H1 (cell line): ENCODE measurements at regions not wholly inside any gene's neighbourhood (a gene's known extent, or its start where the extent isn't known, plus 50 kb on each side); places are given as distances from the start of the nearest gene placed in this dataset.

Source experiments
- CTCF ChIA-PET: fragments of 300-600 bp; sonication (Branson Sonifier 250); formaldehyde crosslinking; loops from one replicate; lab custom pipeline; 2021; ENCODE audit not compliant: partially characterized antibody; lab: Charles Lee
- POLR2A ChIA-PET: fragments of 300-600 bp; sonication (Branson Sonifier 250); formaldehyde crosslinking; loops from one replicate; lab custom pipeline; 2021; ENCODE audit warnings: inconsistent platforms; ENCODE audit not compliant: partially characterized antibody; lab: Charles Lee
- DNase-seq, 2 experiments: peaks; one replicate each; pipeline versions ENCODE4 v3.0.0 to v3.0.0-alpha.2; 2010 to 2022; ENCODE audit warnings: low spot score in 2 of 2, low read depth in 1 of 2, mixed read lengths in 1 of 2
- FAIRE-seq: peaks from 2 replicates; lab custom pipeline; 2011; peaks lifted over from hg19 to GRCh38; lab: Jason Lieb, UNC
- H2AFZ ChIP-seq: 2 replicates; pipeline ENCODE4 v1.8.1; 2012; ENCODE audit warnings: low read length, inconsistent platforms
- H2AK5ac ChIP-seq: 2 replicates; pipeline ENCODE4 v1.6.1; 2013; ENCODE audit warnings: low read depth, low read length
- H2BK120ac ChIP-seq: replicated peaks from 2 replicates; pipeline ENCODE3; 2013; ENCODE audit warnings: low read depth, low read length, inconsistent platforms
- H2BK12ac ChIP-seq: 2 replicates; pipeline ENCODE4 v1.6.1; 2013; ENCODE audit warnings: low read depth, low read length
- H2BK15ac ChIP-seq: 2 replicates; pipeline ENCODE4 v1.6.1; 2013; ENCODE audit warnings: low read length
- H2BK20ac ChIP-seq: 2 replicates; pipeline ENCODE4 v1.6.1; 2013; ENCODE audit warnings: low read length
- H2BK5ac ChIP-seq: 2 replicates; pipeline ENCODE4 v1.6.1; 2013; ENCODE audit warnings: low read depth, low read length
- H3K14ac ChIP-seq: 2 replicates; pipeline ENCODE4 v1.6.1; 2013; ENCODE audit warnings: inconsistent platforms; ENCODE audit not compliant: insufficient read length
- H3K18ac ChIP-seq: 2 replicates; pipeline ENCODE4 v1.6.1; 2013; ENCODE audit warnings: low read length; ENCODE audit errors: extremely low read depth
- H3K23ac ChIP-seq: 2 replicates; pipeline ENCODE4 v1.6.1; 2013; ENCODE audit warnings: inconsistent platforms; ENCODE audit not compliant: insufficient read length
- H3K23me2 ChIP-seq: 2 replicates; pipeline ENCODE4 v1.6.1; 2013; ENCODE audit warnings: low read depth, low read length
- H3K27ac ChIP-seq: 2 replicates; pipeline ENCODE4 v1.6.1; 2011; ENCODE audit warnings: low read depth, low read length, inconsistent platforms
- H3K27me3 ChIP-seq, 4 experiments: replicated peaks in 1 of 4; 1 replicate in 1 of 4; 2 replicates in 3 of 4; pipeline versions ENCODE4 v1.6.1 to v1.8.1; 2011 to 2013; ENCODE audit warnings: low read length in 3 of 4, mild to moderate bottlenecking in 3 of 4, inconsistent platforms in 2 of 4, mixed read lengths in 2 of 4, moderate library complexity in 1 of 4; ENCODE audit not compliant: control insufficient read depth in 3 of 4, insufficient read depth in 3 of 4; ENCODE audit errors: extremely low read depth in 1 of 4
- H3K36me3 ChIP-seq, 4 experiments: 2 replicates each; pipeline versions ENCODE4 v1.6.1 to v1.8.1; 2011 to 2013; ENCODE audit warnings: mild to moderate bottlenecking in 4 of 4, low read length in 3 of 4, moderate library complexity in 2 of 4, control low read depth in 1 of 4, inconsistent platforms in 1 of 4; ENCODE audit not compliant: insufficient read depth in 4 of 4, control insufficient read depth in 2 of 4
- H3K4ac ChIP-seq: replicated peaks from 2 replicates; pipeline ENCODE3; 2013; ENCODE audit warnings: low read length, low read depth, mixed read lengths, inconsistent platforms; ENCODE audit not compliant: insufficient read length
- H3K4me1 ChIP-seq, 4 experiments: replicated peaks in 1 of 4; 1 replicate in 1 of 4; 2 replicates in 3 of 4; pipeline versions ENCODE4 v1.6.1 to v1.8.1; 2011 to 2013; ENCODE audit warnings: low read length in 3 of 4, inconsistent platforms in 2 of 4, mixed read lengths in 1 of 4; ENCODE audit not compliant: insufficient read depth in 4 of 4, control insufficient read depth in 3 of 4
- H3K4me2 ChIP-seq, 2 experiments: 2 replicates each; pipeline versions ENCODE4 v1.6.1 to v1.8.1; 2011 to 2013; ENCODE audit warnings: low read depth in 2 of 2, low read length in 2 of 2, control low read depth in 1 of 2, inconsistent platforms in 1 of 2, mild to moderate bottlenecking in 1 of 2; ENCODE audit not compliant: insufficient read depth in 1 of 2
- H3K4me3 ChIP-seq, 4 experiments: fragments of 200-600, 300-600 bp in 1 of 4; sonication (generic), shearing (Covaris generic), sonication (Bioruptor Twin) in 1 of 4; 2 replicates each; pipeline versions ENCODE4 v1.5.1 to v1.8.1; 2011 to 2016; ENCODE audit warnings: low read length in 4 of 4, low read depth in 3 of 4, control low read depth in 2 of 4, inconsistent platforms in 2 of 4, mild to moderate bottlenecking in 2 of 4, mixed read lengths in 1 of 4, moderate library complexity in 1 of 4; ENCODE audit not compliant: insufficient read depth in 2 of 4; ENCODE audit errors: extremely low read depth in 1 of 4
- H3K56ac ChIP-seq: replicated peaks from 2 replicates; pipeline ENCODE3; 2013; ENCODE audit warnings: low read depth, mild to moderate bottlenecking, mixed read lengths, low read length, inconsistent platforms; ENCODE audit not compliant: insufficient read length
- H3K79me1 ChIP-seq: 2 replicates; pipeline ENCODE4 v1.6.1; 2013; ENCODE audit warnings: low read depth, low read length, control low read depth
- H3K79me2 ChIP-seq, 2 experiments: 2 replicates each; pipeline versions ENCODE4 v1.6.1 to v1.8.1; 2012 to 2013; ENCODE audit warnings: low read length in 2 of 2, mild to moderate bottlenecking in 2 of 2, inconsistent platforms in 1 of 2; ENCODE audit not compliant: insufficient read depth in 2 of 2, control insufficient read depth in 1 of 2
- H3K9ac ChIP-seq, 4 experiments: replicated peaks in 1 of 4; 1 replicate in 1 of 4; 2 replicates in 3 of 4; pipeline versions ENCODE4 v1.6.1 to v1.8.1; 2011 to 2013; ENCODE audit warnings: low read depth in 3 of 4, low read length in 3 of 4, control low read depth in 2 of 4, mild to moderate bottlenecking in 2 of 4, moderate library complexity in 2 of 4, inconsistent platforms in 1 of 4; ENCODE audit errors: extremely low read depth in 1 of 4
- H3K9me3 ChIP-seq, 2 experiments: 2 replicates each; pipeline versions ENCODE4 v1.6.1 to v1.8.1; 2012 to 2013; ENCODE audit warnings: mild to moderate bottlenecking in 2 of 2, moderate library complexity in 2 of 2, control low read depth in 1 of 2, inconsistent platforms in 1 of 2, low read depth in 1 of 2, low read length in 1 of 2, mixed read lengths in 1 of 2; ENCODE audit not compliant: insufficient read depth in 2 of 2
- H4K20me1 ChIP-seq, 2 experiments: replicated peaks in 1 of 2; 2 replicates each; pipeline versions ENCODE3 to v1.8.1; 2011 to 2013; ENCODE audit warnings: inconsistent platforms in 2 of 2, low read length in 2 of 2, mild to moderate bottlenecking in 1 of 2; ENCODE audit not compliant: insufficient read depth in 2 of 2, control insufficient read depth in 1 of 2
- H4K5ac ChIP-seq: 2 replicates; pipeline ENCODE4 v1.6.1; 2013; ENCODE audit warnings: low read length, low read depth, mixed read lengths, inconsistent platforms; ENCODE audit not compliant: insufficient read length
- H4K8ac ChIP-seq: 2 replicates; pipeline ENCODE4 v1.8.0; 2013; ENCODE audit warnings: mild to moderate bottlenecking, moderate library complexity, low read length, inconsistent platforms; ENCODE audit not compliant: insufficient read depth; ENCODE audit errors: extremely low read depth
- H4K91ac ChIP-seq: replicated peaks from 2 replicates; pipeline ENCODE3; 2013; ENCODE audit warnings: low read length, mixed read lengths, inconsistent platforms; ENCODE audit not compliant: insufficient read length
- EZH2 ChIP-seq: fragments of 200-600 bp; sonication (generic); IDR thresholded peaks from 2 replicates; pipeline ENCODE4 v1.7.1; 2012; ENCODE audit warnings: low read depth, mild to moderate bottlenecking, moderate library complexity, low read length, inconsistent platforms; ENCODE audit not compliant: severe bottlenecking
- NANOG ChIP-seq: IDR thresholded peaks from 2 replicates; pipeline ENCODE4 v1.6.1; 2011; ENCODE audit warnings: low read length, low read depth, mild to moderate bottlenecking, inconsistent platforms; ENCODE audit not compliant: insufficient read depth, poor library complexity, severe bottlenecking
- POLR2AphosphoS5 ChIP-seq: IDR thresholded peaks from 2 replicates; pipeline ENCODE4 v1.6.1; 2011; ENCODE audit warnings: low read depth, low read length
- SAP30 ChIP-seq: fragments of 300-600 bp; sonication (generic); IDR thresholded peaks from 2 replicates; pipeline ENCODE4 v1.7.1; 2012; ENCODE audit warnings: low read length, moderate library complexity, mild to moderate bottlenecking, inconsistent platforms; ENCODE audit not compliant: insufficient read depth, insufficient replicate concordance
- USF2 ChIP-seq: IDR thresholded peaks from 2 replicates; pipeline ENCODE4 v1.6.1; 2011; ENCODE audit warnings: low read length, improper control_type of control experiment

DNA sequence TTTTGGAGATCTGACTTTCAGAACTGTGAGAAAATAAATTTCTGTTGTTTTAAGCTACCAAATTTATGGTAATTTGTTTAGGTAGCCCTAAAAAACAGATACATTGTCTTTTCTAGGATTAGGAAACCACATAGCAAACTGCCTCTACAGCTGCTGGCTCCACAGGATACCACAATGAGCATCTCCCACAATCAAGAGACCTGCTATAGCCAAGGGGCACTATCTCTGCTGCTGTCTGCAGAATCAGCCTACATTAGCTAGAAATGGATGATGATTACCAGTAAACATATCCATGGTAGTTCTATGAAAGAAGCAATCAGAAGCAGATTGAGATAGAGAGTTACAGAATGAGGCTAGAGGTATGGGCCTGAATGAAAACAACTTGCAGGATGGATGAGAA lies 244.4 kb upstream of the NDST4 start:
- no peak overlapping the region for H3K27ac ChIP-seq
- no peak overlapping the region for H2BK5ac ChIP-seq
- no peak overlapping the region for H3K9ac ChIP-seq
- H4K5ac ChIP-seq, result no peak overlapping the region
- no peak for DNase-seq
- H3K36me3 ChIP-seq, result no peaks in the 10 kb centered on the region
- 0 out of 2 replicates have a peak, but pooled peaks cover 1% of the 10 kb centered on the region for H3K23me2 ChIP-seq
- FAIRE-seq, result no peak
- no peaks in the 10 kb centered on the region; a peak in 1 of 4 replicates for H3K9me3 ChIP-seq
- no peak overlapping the region for H2AK5ac ChIP-seq
- H3K23ac ChIP-seq, result no peak overlapping the region
- H3K18ac ChIP-seq, result no peak overlapping the region
- no peak overlapping the region for H3K14ac ChIP-seq
- no peak overlapping the region for H3K4me2 ChIP-seq
- no peak for TF ChIP-seq USF2
- no peak for TF ChIP-seq POLR2AphosphoS5
- TF ChIP-seq NANOG, result no peak
- no peak for TF ChIP-seq EZH2
- no peak for TF ChIP-seq SAP30
- no peaks in the 10 kb centered on the region for H3K79me1 ChIP-seq
- H3K56ac ChIP-seq, result no peak overlapping the region
- POLR2A ChIA-PET, result no interaction called here
- H2BK15ac ChIP-seq, result no peak overlapping the region
- no peak overlapping the region for H2BK12ac ChIP-seq
- H3K27me3 ChIP-seq, result no peaks in the 10 kb centered on the region
- no peak overlapping the region for H4K8ac ChIP-seq
- H4K91ac ChIP-seq, result no peak overlapping the region
- no peak overlapping the region for H3K4ac ChIP-seq
- H2BK20ac ChIP-seq, result no peak overlapping the region
- no peaks in the 10 kb centered on the region for H3K79me2 ChIP-seq
- CTCF ChIA-PET, result no interaction called here
- no peaks in the 10 kb centered on the region for H4K20me1 ChIP-seq
- no peak overlapping the region for H3K4me3 ChIP-seq
- H2AFZ ChIP-seq, result no peak overlapping the region
- H3K4me1 ChIP-seq, result no peaks in the 10 kb centered on the region
- no peak overlapping the region for H2BK120ac ChIP-seq
